NCI-H748 (cell line): ENCODE measurements at regions not wholly inside any gene's neighbourhood (a gene's known extent, or its start where the extent isn't known, plus 50 kb on each side); places are given as distances from the start of the nearest gene placed in this dataset.
"Not testable (repeated sequence)": the region's sequence is repeated elsewhere in the genome, so short reads cannot be mapped to it uniquely, and the experiment has no call there.

Experiments
- DNase-seq: peaks from one replicate; lab custom pipeline; 2025; ENCODE audit not compliant: unreplicated experiment; lab: John Stamatoyannopoulos, UW

GRCh38 chr14:105690671-105691070 lies 164.3 kb downstream of the TMEM121 start:
- DNase-seq: no peak

- not testable (repeated sequence) for DNase-seq
These were observed 165.1 kb downstream of the TMEM121 start for GRCh38 chr14:105691321-105692109.

- not testable (repeated sequence) for DNase-seq
These were observed 165.8 kb downstream of the TMEM121 start for GRCh38 chr14:105692110-105692685.

- no peak for DNase-seq
These were observed 168.6 kb downstream of the TMEM121 start for GRCh38 chr14:105694961-105695360.

- DNase-seq: not testable (repeated sequence)
These were observed 170.0 kb downstream of the TMEM121 start for GRCh38 chr14:105696388-105696787.

- DNase-seq: not testable (repeated sequence)
These were observed 171.0 kb downstream of the TMEM121 start for GRCh38 chr14:105697414-105697813.

GRCh38 chr14:105697955-105698354 lies 171.6 kb downstream of the TMEM121 start:
- not testable (repeated sequence) for DNase-seq

- DNase-seq: not testable (repeated sequence)
These were observed 172.7 kb downstream of the TMEM121 start for GRCh38 chr14:105698940-105699556.

- DNase-seq: not testable (repeated sequence)
These were observed 173.3 kb downstream of the TMEM121 start for GRCh38 chr14:105699706-105700105.

- DNase-seq: not testable (repeated sequence)
These were observed 173.8 kb downstream of the TMEM121 start for GRCh38 chr14:105700146-105700545.

GRCh38 chr14:105700622-105701288 lies 174.4 kb downstream of the TMEM121 start:
- DNase-seq: no peak

GRCh38 chr14:105701456-105702274 lies 175.3 kb downstream of the TMEM121 start:
- no peak for DNase-seq

GRCh38 chr14:105702275-105702817 lies 176.0 kb downstream of the TMEM121 start:
- no peak for DNase-seq

- DNase-seq: not testable (repeated sequence)
These were observed 176.8 kb downstream of the TMEM121 start for GRCh38 chr14:105703044-105703665.

- not testable (repeated sequence) for DNase-seq
These were observed 177.7 kb downstream of the TMEM121 start for GRCh38 chr14:105704091-105704490.

- DNase-seq: not testable (repeated sequence)
These were observed 178.1 kb downstream of the TMEM121 start for GRCh38 chr14:105704492-105704891.

GRCh38 chr14:105705512-105705861 lies 179.1 kb downstream of the TMEM121 start:
- not testable (repeated sequence) for DNase-seq

GRCh38 chr14:105705862-105706700 lies 179.7 kb downstream of the TMEM121 start:
- DNase-seq: not testable (repeated sequence)

GRCh38 chr14:105706701-105707019 lies 180.3 kb downstream of the TMEM121 start:
- DNase-seq: not testable (repeated sequence)
